KBM-7 (cell line): ENCODE measurements at regions not wholly inside any gene's neighbourhood (a gene's known extent, or its start where the extent isn't known, plus 50 kb on each side); places are given as distances from the start of the nearest gene placed in this dataset.

ENCODE experiments used
- DNase-seq: peaks from one replicate; pipeline ENCODE4 v3.0.0-alpha.2; 2015
- in situ Hi-C: fragments of 300-500 bp; cut with MboI; formaldehyde crosslinking; loops from 2 replicates; pipeline ENCODE4 v1.14.3; 2020; ENCODE audit warnings: low sequenced_read_pairs, low pct_unique_long_range_greater_than_20kb, mixed read lengths

DNA sequence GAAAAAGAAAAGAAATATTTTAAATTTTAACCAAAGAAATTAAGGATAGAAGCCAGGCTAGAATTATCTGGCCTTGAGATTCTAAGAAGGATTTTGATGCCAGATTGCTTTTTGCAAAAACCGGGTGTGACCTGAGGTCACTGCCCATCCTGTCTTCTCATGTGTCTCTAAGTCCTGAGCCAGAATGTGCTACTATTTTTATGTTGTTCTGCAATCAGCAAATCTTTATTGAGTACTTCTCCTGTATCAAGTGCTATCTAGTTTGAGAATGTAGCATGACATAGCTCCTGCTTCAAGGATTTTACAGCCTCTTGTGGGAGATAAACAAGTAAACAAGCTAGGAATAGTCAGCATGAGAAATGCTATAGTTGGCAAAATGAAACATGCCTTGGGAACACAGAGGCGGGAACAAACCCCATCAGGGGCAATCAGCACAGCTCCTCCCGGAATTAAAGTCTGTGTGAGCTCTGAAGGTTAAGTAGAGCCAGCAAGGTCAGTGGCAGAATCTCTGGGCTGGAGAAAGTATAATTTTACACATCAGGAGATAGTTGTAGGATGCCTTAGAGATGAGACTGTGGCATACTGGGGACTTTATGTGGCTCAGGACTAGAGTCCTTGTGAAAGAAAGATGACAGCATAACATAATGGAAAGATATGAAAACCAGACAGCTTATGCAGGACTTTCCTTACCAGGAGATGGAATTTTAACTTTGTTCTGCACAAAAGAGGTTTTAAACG is 899.5 kb upstream of the SLC10A2 start:
- in situ Hi-C loops = no loop called here
- no peak for DNase-seq

DNA sequence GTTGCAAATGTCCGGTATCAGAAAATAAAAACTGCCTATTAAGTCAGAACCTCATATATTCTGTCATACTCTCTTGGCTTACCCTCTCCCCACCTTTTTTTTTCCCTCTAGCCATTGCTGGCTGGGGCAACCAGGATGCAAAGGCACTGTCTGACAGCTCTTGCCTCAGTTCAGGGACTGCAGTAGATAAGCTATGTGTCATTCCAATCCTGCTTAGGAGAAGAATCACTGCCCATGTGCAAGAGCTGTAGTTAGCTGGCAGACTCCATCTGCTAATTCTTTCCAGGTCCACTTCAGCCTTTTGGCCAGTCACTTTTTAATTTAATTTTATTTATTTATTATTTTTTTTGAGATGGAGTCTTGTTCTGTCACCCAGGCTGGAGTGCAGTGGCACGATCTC is 895.6 kb upstream of the SLC10A2 start:
- in situ Hi-C loops = no loop called here
- no peak for DNase-seq

DNA sequence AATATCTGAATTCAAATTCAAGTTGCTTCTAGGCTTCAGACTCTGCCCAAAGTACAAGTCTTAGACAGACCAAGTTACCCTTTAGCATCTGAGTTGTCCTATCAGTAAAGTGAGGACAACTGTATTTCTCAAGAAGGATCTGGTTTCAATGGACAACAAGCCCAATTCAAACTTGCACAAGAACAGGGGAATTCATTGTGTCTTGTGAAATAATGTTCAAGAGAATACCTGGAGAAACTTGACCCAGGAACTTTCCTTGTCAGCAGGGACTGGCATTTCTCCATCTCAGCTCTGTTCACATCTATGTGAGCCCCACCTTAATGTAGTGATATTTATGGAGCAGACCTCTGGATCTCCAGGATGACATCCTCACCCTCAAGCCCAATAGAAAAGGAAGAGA is 894.9 kb upstream of the SLC10A2 start:
- DNase-seq = no peak
- in situ Hi-C loops = no loop called here

DNA sequence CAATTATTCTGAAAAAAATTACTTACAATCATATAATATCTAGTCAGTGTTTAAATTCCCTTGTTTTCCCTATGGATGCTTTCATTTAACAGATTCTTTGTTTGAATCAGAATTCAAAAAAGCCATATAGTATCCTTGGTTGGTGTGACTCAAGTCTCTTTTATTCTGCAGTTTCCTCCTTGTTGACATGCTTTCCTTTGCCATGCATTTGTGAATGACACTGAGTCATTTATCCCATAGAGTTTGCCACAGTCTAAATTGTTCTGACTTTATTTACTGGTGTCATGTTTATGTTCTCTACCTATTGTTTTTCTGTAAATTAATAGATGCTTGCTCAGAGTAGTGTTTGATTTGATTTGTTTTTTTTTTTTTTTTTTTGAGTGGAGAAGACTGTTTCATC is 893.8 kb upstream of the SLC10A2 start:
- in situ Hi-C loops = no loop called here
- no peak for DNase-seq

DNA sequence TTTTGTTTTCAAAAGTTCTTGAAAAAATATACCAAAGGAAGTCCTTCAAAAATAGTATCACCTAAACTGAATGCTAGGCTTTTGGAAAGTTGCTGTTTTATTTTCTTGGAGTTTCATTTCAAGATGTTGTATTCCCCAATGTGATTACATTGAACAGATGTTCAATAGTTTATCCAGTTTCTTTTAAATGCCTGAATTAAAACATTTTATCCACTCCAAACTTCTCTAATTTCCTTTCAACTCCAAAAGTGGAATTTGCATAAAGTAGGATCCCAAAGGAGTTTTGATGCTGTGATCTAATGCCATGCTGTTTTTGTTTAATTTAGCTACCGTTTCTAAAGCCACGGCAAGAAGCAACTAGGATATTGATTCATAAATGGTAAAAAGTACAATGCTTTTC is 892.5 kb upstream of the SLC10A2 start:
- no peak for DNase-seq
- in situ Hi-C loops = no loop called here

DNA sequence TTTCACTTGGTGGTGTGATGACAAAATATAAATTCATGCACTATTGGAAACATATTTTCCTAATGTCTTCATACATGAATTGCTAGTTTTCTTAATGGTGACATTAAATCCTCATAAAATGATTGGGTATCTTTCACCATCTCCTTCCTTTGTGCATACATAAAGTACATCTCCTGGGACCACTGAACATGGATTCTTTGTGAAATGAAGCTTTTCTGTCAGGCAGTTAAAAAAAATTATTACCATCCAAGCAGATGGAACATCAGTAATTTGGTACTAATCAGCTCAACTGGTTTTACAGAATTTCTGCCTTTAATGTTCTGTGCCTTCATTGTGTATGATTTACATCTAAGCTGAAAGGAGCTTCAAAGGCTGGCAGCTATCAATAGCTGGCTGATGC is 891.7 kb upstream of the SLC10A2 start:
- no peak for DNase-seq
- in situ Hi-C loops = no loop called here

DNA sequence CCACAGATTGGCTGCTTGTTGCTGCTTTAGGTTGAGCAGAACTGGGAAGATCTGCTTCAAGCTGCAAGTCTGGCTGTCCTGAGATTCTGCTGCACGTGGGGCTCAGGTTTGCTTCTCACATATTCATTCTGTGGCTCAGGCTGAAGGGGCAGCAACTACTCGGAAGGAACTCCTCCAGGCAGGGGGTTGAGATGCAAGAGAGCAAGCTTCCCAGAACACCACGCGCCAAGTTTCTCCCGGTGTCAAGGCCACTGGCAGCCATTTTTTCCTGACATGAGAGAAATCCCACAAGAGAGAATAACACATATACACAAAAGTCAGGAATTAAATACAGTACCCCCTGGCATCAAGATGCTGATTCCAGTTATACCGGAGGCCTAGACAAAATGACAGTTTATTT is 887.6 kb upstream of the SLC10A2 start:
- in situ Hi-C loops = no loop called here
- no peak for DNase-seq

DNA sequence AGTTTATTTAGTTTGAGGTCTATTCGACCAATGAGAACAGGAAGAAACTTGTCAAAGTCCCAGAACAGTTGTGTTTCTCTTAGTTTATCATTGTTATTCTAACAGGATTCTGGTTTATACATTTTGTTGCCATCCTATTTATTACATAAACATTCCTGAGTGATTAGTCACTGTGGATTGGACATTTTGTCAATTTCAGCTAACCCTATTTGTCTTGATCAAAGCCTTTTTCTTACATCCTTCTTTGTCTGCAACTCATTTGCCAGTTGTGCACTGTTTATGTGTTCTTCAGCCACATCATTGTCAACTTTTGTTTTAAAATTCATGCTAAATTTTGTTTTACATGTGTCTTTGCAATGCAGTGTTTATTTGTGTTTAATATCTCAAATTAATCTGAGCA is 886.0 kb upstream of the SLC10A2 start:
- in situ Hi-C loops = no loop called here
- no peak for DNase-seq

DNA sequence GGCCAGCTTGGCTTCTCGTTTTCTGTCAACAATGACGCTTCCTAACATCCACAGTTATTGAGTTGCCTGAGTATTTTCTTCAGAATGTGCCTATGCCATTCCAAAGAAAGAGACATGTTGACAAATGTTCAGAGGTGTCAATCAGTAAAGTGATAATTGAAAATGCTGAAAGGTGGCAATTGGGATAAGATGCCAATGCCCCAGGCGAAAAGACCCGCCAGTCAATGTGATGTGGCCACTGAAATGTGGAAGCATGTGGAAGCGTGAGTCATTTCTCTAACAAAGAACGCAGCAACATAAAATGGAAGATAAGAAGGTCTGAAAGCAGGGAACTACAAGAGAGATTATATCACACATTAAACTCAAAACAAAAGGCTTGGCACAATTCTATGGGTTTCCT is 882.2 kb upstream of the SLC10A2 start:
- no peak for DNase-seq
- in situ Hi-C loops = no loop called here

DNA sequence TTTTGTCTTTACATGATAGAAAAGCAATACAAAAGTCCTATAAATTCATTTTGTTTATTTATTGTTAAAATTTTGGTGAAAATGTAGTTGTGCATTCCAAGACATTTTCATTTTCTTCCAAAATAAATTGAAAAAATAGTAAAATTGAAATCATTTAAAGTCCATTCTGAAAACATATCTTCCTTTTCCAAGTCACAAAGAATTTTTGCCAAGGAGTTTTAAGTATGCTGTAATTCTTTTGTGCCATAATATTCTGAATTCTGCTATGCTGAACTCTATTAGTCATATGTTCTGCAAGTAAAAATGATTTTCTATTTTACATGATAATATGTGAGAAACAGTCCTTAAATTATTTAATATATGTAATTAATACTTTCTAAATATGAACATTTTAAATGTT is 879.6 kb upstream of the SLC10A2 start:
- no peak for DNase-seq
- in situ Hi-C loops = no loop called here

DNA sequence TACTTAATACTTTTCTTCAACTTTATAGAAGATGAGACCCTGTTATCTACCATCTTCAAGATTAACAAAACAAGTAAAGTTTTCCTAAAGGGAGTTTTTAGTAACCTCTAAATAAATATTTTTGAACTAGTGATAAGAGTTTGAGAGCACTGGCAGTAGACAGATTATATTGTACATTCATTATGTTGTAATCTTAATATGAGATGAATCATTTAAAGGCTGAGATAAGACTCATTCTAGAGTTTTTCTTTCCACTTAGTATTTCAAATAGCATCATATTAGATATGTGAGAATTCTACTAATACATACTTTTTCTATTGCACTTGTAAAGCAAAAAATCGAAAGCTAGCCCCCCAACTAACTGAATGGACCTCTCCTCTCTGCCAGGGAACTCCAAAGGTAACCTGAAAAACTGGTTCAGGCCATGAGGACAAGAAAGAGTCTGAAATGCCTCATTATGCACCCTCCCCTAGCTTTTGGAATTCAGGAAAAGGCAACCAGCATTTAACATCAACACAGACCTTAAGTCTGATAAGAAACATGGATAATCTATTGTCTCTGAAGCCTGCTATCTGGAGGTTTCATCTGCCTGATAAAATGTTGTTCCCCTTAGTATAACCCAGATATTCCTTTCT is 875.4 kb upstream of the SLC10A2 start:
- no peak for DNase-seq
- in situ Hi-C loops = no loop called here

DNA sequence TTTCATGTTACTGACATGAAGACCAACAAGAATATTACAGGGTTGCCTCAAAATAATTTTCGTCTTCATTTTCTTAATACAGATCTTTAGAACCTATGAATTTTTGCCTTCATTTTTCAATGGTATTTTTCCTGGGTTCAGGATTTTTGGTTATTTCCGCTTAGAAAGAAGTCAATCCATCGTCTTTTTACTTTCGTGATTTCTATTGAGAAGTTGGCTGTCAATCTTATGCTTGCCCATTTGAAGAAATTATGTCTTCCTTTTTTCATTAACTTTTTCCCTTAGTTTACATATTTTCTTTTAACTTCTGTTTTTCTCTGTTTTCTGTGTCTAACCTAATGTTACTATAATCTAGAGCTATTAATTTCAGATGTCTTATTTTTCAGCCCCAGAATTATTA is 868.9 kb upstream of the SLC10A2 start:
- DNase-seq = no peak
- in situ Hi-C loops = no loop called here

DNA sequence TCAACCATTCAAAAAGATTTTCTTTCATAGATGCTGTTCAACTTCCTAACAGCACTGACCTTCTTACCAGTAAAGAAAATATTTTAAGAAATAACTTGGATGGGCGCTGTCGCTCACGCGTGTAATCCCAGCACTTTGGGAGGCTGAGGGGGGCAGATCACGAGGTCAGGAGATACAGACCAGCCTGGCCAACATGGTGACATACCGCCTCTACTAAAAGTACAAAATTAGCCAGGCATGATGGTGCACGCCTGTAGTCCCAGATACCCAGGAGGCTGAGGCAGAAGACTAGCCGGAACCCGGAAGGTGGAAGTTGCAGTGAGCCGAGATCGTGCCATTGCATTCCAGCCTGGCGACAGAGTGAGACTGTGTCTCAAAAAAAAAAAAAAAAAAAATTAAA is 865.7 kb upstream of the SLC10A2 start:
- in situ Hi-C loops = no loop called here
- no peak for DNase-seq

DNA sequence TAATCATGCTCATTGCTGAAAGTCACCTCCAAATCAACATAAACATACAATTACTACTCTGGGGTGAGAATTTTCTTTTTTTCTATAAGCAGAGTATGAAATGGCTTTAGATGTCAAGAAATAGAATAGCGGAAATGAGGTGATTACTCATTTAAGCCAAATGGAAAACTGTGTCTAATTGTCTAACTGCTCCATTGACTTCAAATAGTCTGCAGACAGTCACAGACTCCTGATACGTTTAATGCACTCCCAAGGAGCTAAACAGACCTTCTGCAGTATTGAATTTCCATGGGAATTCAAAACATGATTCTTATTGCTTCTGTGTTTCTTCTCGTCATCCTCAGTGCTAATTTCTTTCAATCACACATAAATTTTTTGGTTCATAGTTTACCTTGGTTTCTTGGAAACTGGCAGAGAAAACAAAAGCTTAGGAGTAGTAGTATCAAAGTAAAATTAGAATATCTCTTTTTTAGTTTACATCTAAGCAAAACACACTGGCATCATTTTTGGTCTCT is 865.2 kb upstream of the SLC10A2 start:
- in situ Hi-C loops = no loop called here
- no peak for DNase-seq

DNA sequence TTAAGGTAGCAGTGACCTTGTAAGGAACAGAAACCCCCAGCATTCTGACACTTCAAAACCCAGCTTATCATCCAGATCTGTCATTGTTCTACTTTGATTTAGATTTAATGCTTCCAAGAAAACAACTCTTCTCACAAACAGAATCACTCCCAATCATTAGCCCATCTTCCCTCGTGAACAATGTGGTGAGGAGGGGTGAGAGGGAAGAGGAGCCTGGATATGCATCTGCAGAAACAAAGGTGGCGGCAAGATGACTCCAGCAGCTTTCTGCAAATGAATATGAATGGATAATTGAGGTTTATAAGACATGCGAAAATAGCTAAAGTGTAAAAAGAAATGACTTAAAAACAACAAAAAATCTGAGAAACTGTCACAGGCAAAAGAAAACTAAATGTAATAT is 859.9 kb upstream of the SLC10A2 start:
- DNase-seq = no peak

DNA sequence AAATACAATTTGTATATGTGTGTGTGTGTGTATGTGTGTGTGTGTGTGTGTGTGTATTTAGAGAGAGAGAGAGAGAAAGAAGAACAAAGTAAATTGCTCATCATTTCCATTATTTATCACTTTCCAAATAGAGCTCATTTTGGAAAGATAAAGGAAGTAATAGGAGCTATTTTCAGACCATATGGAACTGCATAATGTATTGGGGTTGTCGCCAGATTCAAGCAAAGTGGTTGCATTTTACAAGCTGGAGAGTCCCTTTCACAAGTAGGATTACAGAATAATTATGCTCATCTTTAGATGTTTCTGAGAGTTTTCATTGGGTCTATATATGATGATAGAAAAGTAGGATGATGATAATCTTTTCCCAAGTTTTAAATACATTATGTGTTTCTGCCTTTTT is 842.7 kb upstream of the SLC10A2 start:
- in situ Hi-C loops = no loop called here
- no peak for DNase-seq

More for the DNA sequence above, 859.9 kb upstream of the SLC10A2 start:
- in situ Hi-C loops = no loop called here

DNA sequence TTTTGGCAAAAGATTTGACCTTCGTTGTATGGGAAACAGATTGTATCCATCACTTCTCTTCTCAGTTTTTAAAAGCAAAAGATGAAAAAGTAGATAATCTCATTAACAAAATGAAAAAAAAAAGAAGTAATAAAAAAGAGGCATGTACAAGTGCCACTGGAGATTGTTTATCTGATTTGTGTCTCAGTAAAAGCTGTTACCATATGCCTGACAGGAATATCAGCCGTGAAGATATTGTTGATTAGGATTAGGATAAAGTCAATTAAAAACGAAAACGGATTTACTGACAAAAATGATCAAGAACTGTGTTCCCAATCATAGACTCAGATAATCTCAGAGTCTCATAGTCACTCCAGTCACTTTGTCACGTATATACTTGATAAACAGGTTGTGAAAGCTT is 842.1 kb upstream of the SLC10A2 start:
- no peak for DNase-seq
- in situ Hi-C loops = no loop called here

DNA sequence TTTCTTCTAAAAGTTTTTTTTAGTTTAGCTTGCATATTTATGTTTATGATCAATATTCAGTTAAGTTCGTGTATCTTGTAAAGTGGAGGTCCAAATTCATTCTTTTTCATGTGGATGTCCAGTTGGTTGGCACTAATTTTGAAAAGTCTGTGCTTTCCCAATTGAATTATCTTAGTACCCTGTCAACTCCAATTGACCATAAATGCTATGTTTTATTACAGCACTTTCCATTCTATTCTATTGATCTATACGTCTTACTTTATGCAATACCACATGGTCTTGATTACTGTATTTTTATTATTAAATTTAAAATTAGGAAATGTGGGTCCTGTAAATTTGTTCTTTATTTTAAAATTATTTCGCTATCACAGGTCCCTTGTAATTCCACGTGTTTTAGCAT is 837.6 kb upstream of the SLC10A2 start:
- in situ Hi-C loops = no loop called here
- DNase-seq = no peak

DNA sequence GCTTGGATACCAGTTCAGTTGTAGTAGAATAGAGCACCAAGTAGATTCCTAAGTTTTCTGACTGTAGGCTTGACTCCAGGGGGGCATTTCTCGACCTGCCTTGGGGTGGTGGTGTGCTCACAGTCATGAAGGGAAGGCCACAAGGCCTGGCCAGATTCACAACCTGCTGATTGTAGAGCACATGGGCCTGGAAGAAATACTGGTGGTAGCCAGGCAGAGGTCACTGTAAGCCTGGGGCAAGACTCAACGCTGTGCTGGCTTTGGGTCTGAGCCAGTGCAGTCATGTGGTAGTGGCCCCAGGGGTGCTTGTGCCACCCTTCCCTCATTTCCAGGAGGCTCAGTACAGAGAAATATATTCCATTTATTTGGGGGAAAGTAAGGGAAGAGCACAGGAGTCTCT is 832.3 kb upstream of the SLC10A2 start:
- in situ Hi-C loops = no loop called here
- DNase-seq = no peak

DNA sequence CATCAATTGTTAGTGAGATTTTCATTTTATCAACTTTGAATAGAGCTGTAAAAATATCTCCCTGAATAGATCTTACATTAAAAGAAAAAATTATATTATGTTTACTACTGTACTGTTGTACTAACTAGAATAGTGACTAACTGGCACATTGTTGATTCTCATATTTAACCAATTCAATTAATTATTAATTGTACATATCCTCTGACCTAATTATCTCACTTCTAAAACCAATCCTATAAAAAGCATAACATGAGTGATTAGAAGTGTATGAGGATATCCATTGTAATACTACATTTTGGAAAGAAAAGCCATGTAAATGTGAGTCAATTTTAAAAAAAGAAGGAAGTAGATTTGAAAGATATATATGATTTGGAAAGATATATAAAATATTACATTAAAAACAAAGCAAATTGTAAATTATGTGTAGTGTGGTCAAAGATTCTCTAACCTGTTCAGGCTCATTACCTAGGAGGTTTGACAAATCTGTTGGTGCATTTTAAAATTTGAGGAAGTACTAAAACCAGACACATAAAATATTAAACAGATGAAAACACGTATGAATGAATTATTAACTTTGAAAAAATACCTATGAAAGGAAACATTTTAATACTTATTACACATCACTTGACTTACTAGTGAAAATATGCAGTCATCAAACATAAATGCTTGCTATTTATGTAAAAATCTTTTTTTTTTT is 829.8 kb upstream of the SLC10A2 start:
- no peak for DNase-seq
- in situ Hi-C loops = no loop called here
